ENCODE measurements at regions not wholly inside any gene's neighbourhood (a gene's known extent, or its start where the extent isn't known, plus 50 kb on each side); places are given as distances from the start of the nearest gene placed in this dataset.

GRCh38 chr14:84421621-84422020, 1108.3 kb upstream of the FLRT2 start:
- ChIA-PET CTCF (no interaction called here), POLR2A (no interaction called here)
- DNase-seq (ENCODE audit: low spot score) (no peak), ATAC-seq (no peak)
- TF ChIP-seq, protein P1, sequence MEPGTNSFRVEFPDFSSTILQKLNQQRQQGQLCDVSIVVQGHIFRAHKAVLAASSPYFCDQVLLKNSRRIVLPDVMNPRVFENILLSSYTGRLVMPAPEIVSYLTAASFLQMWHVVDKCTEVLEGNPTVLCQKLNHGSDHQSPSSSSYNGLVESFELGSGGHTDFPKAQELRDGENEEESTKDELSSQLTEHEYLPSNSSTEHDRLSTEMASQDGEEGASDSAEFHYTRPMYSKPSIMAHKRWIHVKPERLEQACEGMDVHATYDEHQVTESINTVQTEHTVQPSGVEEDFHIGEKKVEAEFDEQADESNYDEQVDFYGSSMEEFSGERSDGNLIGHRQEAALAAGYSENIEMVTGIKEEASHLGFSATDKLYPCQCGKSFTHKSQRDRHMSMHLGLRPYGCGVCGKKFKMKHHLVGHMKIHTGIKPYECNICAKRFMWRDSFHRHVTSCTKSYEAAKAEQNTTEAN (CRISPR knock-in tag; IDR thresholded peaks at IDR 0.05) = no peak
- no peak for TF ChIP-seq EMX1 (CRISPR knock-in tag; IDR thresholded peaks at IDR 0.05)
- TF ChIP-seq SP1 (CRISPR knock-in tag; conservative IDR thresholded peaks at IDR 0.05) = no peak
- TF ChIP-seq NFE2L1 (CRISPR knock-in tag; IDR thresholded peaks at IDR 0.05) = no peak
- TF ChIP-seq, protein P2, sequence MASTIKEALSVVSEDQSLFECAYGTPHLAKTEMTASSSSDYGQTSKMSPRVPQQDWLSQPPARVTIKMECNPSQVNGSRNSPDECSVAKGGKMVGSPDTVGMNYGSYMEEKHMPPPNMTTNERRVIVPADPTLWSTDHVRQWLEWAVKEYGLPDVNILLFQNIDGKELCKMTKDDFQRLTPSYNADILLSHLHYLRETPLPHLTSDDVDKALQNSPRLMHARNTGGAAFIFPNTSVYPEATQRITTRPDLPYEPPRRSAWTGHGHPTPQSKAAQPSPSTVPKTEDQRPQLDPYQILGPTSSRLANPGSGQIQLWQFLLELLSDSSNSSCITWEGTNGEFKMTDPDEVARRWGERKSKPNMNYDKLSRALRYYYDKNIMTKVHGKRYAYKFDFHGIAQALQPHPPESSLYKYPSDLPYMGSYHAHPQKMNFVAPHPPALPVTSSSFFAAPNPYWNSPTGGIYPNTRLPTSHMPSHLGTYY (CRISPR knock-in tag; IDR thresholded peaks at IDR 0.05) = no peak
- TF ChIP-seq CDX4 (CRISPR knock-in tag; IDR thresholded peaks at IDR 0.05; ENCODE audit: borderline replicate concordance) = no peak
- no peak for TF ChIP-seq ZBTB21 (CRISPR knock-in tag; IDR thresholded peaks at IDR 0.05; ENCODE audit: borderline replicate concordance)
- TF ChIP-seq ZNF532 (CRISPR knock-in tag; IDR thresholded peaks at IDR 0.05; ENCODE audit: borderline replicate concordance) = no peak
- TF ChIP-seq SOX15 (CRISPR knock-in tag; IDR thresholded peaks at IDR 0.05) = no peak
- no peak for TF ChIP-seq E2F4 (CRISPR knock-in tag; IDR thresholded peaks at IDR 0.05; ENCODE audit: borderline replicate concordance, low read depth)
- no peak for TF ChIP-seq IRF2 (CRISPR knock-in tag; IDR thresholded peaks at IDR 0.05; ENCODE audit: borderline replicate concordance, low read depth)
- TF ChIP-seq ZNF232 (CRISPR knock-in tag; IDR thresholded peaks at IDR 0.05) = no peak
- no peak for TF ChIP-seq FOXK1 (CRISPR knock-in tag; IDR thresholded peaks at IDR 0.05)
- TF ChIP-seq GTF2I (CRISPR knock-in tag; conservative IDR thresholded peaks at IDR 0.05) = no peak
- Mint-ChIP-seq H3K9me3 (no peaks in the 10 kb centered on the region), H3K4me3 (no peak overlapping the region), H3K4me1 (peaks cover 8% of the 10 kb centered on the region), H3K36me3 (no peaks in the 10 kb centered on the region), H3K27ac (no peak overlapping the region), H3K27me3 (ENCODE audit: low read depth) (no peaks in the 10 kb centered on the region)

DNA sequence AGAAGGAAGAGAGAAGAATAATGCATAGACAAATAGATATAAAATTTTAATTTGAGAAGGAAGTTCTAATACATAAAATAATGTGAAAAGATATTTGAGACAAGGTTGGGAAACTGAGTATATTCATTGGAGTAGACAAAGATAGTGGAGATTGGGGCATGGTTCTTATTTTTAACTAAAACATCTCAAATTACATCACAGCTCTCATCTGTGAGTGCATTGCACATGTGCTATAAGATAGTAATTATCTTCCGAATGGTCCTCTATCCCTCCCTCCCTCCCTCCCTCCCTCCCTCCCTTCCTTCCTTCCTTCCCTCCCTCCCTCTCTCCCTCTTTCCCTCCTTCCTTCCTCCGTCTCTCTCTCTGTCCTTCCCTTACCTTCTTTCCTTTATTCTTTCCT, 1104.0 kb upstream of the FLRT2 start:
- H3K9me3 Mint-ChIP-seq = no peaks in the 10 kb centered on the region
- no peak overlapping the region for H3K27ac Mint-ChIP-seq
- H3K27me3 Mint-ChIP-seq (ENCODE audit: low read depth) = no peaks in the 10 kb centered on the region
- CTCF ChIA-PET = no interaction called here
- DNase-seq (ENCODE audit: low spot score) (no peak), ATAC-seq (no peak)
- H3K4me3 Mint-ChIP-seq = no peak overlapping the region
- peaks cover 8% of the 10 kb centered on the region; the same call in 1 of the 2 replicates for H3K4me1 Mint-ChIP-seq
- no peaks in the 10 kb centered on the region for H3K36me3 Mint-ChIP-seq
- POLR2A ChIA-PET = no interaction called here
- TF ChIP-seq MLX (CRISPR knock-in tag; IDR thresholded peaks at IDR 0.05) = no peak
- no peak for TF ChIP-seq SP1 (CRISPR knock-in tag; conservative IDR thresholded peaks at IDR 0.05)
- no peak for TF ChIP-seq FOXP1 (CRISPR knock-in tag; IDR thresholded peaks at IDR 0.05; ENCODE audit: borderline replicate concordance)
- TF ChIP-seq, protein P3, sequence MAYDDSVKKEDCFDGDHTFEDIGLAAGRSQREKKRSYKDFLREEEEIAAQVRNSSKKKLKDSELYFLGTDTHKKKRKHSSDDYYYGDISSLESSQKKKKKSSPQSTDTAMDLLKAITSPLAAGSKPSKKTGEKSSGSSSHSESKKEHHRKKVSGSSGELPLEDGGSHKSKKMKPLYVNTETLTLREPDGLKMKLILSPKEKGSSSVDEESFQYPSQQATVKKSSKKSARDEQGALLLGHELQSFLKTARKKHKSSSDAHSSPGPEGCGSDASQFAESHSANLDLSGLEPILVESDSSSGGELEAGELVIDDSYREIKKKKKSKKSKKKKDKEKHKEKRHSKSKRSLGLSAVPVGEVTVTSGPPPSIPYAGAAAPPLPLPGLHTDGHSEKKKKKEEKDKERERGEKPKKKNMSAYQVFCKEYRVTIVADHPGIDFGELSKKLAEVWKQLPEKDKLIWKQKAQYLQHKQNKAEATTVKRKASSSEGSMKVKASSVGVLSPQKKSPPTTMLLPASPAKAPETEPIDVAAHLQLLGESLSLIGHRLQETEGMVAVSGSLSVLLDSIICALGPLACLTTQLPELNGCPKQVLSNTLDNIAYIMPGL (CRISPR knock-in tag; IDR thresholded peaks at IDR 0.05) = no peak
- TF ChIP-seq ESRRA (CRISPR knock-in tag; IDR thresholded peaks at IDR 0.05; ENCODE audit: borderline replicate concordance) = no peak
- TF ChIP-seq, protein P2 (CRISPR knock-in tag; IDR thresholded peaks at IDR 0.05) = no peak
- TF ChIP-seq NFE2L1 (CRISPR knock-in tag; IDR thresholded peaks at IDR 0.05) = no peak
- no peak for TF ChIP-seq ZNF121 (CRISPR knock-in tag; IDR thresholded peaks at IDR 0.05)

All from WTC11 (cell line).